CD4-positive, alpha-beta T cell (primary cell): ENCODE measurements at regions not wholly inside any gene's neighbourhood (a gene's known extent, or its start where the extent isn't known, plus 50 kb on each side); places are given as distances from the start of the nearest gene placed in this dataset.

Experiments used
- ATAC-seq: fragments of 200-7000 bp; cut with Tn5 transposase; one replicate; pipeline ENCODE4 v1.10.0; 2022; ENCODE audit warnings: mild to moderate bottlenecking; ENCODE audit not compliant: poor library complexity
- CTCF ChIA-PET: fragments of 350-600 bp; sonication (Branson Sonifier 250); formaldehyde crosslinking; loops from one replicate; lab custom pipeline; 2021; ENCODE audit warnings: antibody characterized with exemption, inconsistent platforms; lab: Charles Lee
- POLR2A ChIA-PET: fragments of 350-600 bp; sonication (Branson Sonifier 250); formaldehyde crosslinking; loops from one replicate; lab custom pipeline; 2021; ENCODE audit warnings: antibody characterized with exemption, inconsistent platforms; lab: Charles Lee
- DNase-seq, 14 experiments: peaks; one replicate each; pipeline ENCODE4 v3.0.0-alpha.2; 2013 to 2020; ENCODE audit warnings: mixed read lengths in 2 of 14
- H3K27ac ChIP-seq, 2 donors: one replicate each; pipeline versions ENCODE4 v1.5.1 to v1.7.0; 2013; ENCODE audit warnings: low read length in 2 of 2, low read depth in 1 of 2, mild to moderate bottlenecking in 1 of 2
- H3K27me3 ChIP-seq, 2 experiments: 1 replicate in 1 of 2; 2 replicates in 1 of 2; pipeline versions ENCODE4 v1.6.1 to v1.7.0; 2013; ENCODE audit warnings: low read length in 2 of 2, control low read depth in 1 of 2, mild to moderate bottlenecking in 1 of 2, moderate library complexity in 1 of 2; ENCODE audit not compliant: insufficient read depth in 2 of 2, control insufficient read depth in 1 of 2
- H3K36me3 ChIP-seq: one replicate; pipeline ENCODE4 v1.6.1; 2013; ENCODE audit warnings: low read length, control low read depth; ENCODE audit not compliant: insufficient read depth
- H3K4me1 ChIP-seq: one replicate; pipeline ENCODE4 v1.6.1; 2013; ENCODE audit warnings: low read length, control low read depth; ENCODE audit not compliant: insufficient read depth
- H3K4me3 ChIP-seq: one replicate; pipeline ENCODE4 v1.5.1; 2013; ENCODE audit warnings: mild to moderate bottlenecking, low read length, moderate library complexity
- H3K9me3 ChIP-seq, 2 experiments: 1 replicate in 1 of 2; 2 replicates in 1 of 2; pipeline versions ENCODE4 v1.6.1 to v1.7.0; 2013; ENCODE audit warnings: low read length in 2 of 2, mild to moderate bottlenecking in 2 of 2, control low read depth in 1 of 2, moderate library complexity in 1 of 2; ENCODE audit not compliant: control insufficient read depth in 1 of 2, insufficient read depth in 1 of 2
- H3K27ac Mint-ChIP-seq: one replicate; pipeline ENCODE4 v1.8.0; 2020; ENCODE audit warnings: mixed read lengths
- H3K27me3 Mint-ChIP-seq: one replicate; pipeline ENCODE4 v1.8.0; 2021; ENCODE audit warnings: mixed read lengths
- H3K36me3 Mint-ChIP-seq: one replicate; pipeline ENCODE4 v1.8.0; 2021; ENCODE audit warnings: low read depth, mixed read lengths
- H3K4me1 Mint-ChIP-seq: one replicate; pipeline ENCODE4 v1.8.0; 2021; ENCODE audit warnings: low read depth, mixed read lengths
- H3K4me3 Mint-ChIP-seq: one replicate; pipeline ENCODE4 v1.8.0; 2020; ENCODE audit warnings: mild to moderate bottlenecking, mixed read lengths
- H3K9me3 Mint-ChIP-seq: one replicate; pipeline ENCODE4 v1.8.0; 2020; ENCODE audit warnings: mixed read lengths
- intact Hi-C, 2 experiments: fragments of 100-400 bp; cut with DNase I in 1 of 2; cut with micrococcal nuclease in 1 of 2; formaldehyde crosslinking; loops; one replicate each; pipeline versions ENCODE4 v1.15.1 to v1.9.0; 2023 to 2025; cut with DNase I, micrococcal nuclease
- TF ChIP-seq, protein P1 (sequence below): fragments of 200-600 bp; IDR thresholded peaks from one replicate; pipeline ENCODE4 v1.8.0; 2022; ENCODE audit warnings: antibody characterized with exemption, mild to moderate bottlenecking

DNA sequence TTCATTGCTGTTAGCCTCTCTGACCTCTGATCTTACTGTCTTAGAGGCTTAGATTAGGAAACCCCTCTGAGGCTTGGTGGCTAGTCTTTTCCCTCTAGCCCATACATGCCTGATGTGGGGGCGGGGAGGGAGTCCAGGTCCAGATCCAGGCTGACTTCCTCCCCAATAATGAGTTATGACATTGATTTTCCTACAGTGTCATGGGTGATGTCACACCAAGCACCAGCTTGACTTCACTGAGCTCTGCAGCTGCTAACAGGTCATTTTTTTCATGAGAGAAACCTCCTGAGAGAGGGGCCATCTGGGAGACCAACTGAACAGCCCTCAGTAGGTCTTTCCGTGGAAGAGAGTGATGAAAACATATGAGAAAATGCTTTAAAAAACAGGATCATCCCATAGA, 180.2 kb upstream of the N4BP1 start:
- H3K4me1 ChIP-seq: no peaks in the 10 kb centered on the region
- intact Hi-C loops: no loop called here
- H3K27ac ChIP-seq: no peak overlapping the region
- peaks cover 19% of the 10 kb centered on the region for H3K27me3 Mint-ChIP-seq
- TF ChIP-seq, protein P1, sequence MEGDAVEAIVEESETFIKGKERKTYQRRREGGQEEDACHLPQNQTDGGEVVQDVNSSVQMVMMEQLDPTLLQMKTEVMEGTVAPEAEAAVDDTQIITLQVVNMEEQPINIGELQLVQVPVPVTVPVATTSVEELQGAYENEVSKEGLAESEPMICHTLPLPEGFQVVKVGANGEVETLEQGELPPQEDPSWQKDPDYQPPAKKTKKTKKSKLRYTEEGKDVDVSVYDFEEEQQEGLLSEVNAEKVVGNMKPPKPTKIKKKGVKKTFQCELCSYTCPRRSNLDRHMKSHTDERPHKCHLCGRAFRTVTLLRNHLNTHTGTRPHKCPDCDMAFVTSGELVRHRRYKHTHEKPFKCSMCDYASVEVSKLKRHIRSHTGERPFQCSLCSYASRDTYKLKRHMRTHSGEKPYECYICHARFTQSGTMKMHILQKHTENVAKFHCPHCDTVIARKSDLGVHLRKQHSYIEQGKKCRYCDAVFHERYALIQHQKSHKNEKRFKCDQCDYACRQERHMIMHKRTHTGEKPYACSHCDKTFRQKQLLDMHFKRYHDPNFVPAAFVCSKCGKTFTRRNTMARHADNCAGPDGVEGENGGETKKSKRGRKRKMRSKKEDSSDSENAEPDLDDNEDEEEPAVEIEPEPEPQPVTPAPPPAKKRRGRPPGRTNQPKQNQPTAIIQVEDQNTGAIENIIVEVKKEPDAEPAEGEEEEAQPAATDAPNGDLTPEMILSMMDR: no peak
- no peaks in the 10 kb centered on the region for H3K36me3 ChIP-seq
- H3K36me3 Mint-ChIP-seq: no peaks in the 10 kb centered on the region
- H3K4me3 Mint-ChIP-seq: no peak overlapping the region
- no peak for ATAC-seq
- no peaks in the 10 kb centered on the region for H3K4me1 Mint-ChIP-seq
- ChIA-PET POLR2A (no interaction called here), CTCF (no interaction called here)
- no peaks in the 10 kb centered on the region for H3K9me3 ChIP-seq
- H3K9me3 Mint-ChIP-seq: peaks cover 2% of the 10 kb centered on the region
- no peak for DNase-seq
- H3K4me3 ChIP-seq: no peak overlapping the region
- no peaks in the 10 kb centered on the region for H3K27me3 ChIP-seq
- H3K27ac Mint-ChIP-seq: no peak overlapping the region

DNA sequence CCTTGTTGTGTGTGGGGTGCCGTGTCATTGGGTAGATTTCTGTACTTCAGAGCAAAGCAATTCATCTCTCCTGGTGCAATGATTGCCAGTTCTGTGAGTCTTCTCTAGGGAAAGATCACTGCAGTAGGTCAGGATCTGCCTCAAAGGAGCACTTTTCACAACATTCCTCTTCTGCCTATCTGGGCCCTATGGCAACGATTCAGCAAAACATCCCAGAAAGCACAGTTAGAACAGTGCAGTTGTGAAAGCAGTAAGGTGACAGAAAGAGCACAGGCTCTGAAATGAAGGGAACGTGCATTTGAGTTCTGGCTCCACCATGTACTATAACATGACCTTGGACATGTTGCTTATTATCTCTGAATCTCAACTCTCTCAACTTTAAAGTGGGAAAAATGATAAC, 178.5 kb upstream of the N4BP1 start:
- H3K4me3 Mint-ChIP-seq: no peak overlapping the region

DNA sequence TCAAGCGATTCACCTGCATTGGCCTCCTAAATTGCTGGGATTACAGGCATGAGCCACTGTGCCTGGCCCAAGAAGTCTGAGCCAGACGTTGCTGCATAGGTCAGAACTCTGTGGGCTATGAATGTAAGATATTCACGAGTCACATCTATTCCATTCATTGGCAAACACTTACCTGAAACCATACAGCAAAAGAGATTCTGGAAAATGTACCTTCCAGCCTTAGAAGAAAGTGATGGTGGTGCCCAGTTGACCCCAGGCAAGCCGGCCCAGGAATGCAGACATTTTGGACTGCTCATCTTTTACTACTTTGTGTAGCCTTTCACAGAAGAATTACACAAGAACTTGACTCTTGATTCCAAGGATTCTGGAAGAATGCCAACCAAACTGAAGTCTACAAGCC, 135.6 kb upstream of the N4BP1 start:
- H3K27ac Mint-ChIP-seq: no peak overlapping the region
- H3K36me3 Mint-ChIP-seq: no peaks in the 10 kb centered on the region
- no peak overlapping the region for H3K4me3 Mint-ChIP-seq
- intact Hi-C loops: no loop called here
- Histone ChIP-seq H3K27ac (no peak overlapping the region), H3K4me1 (no peaks in the 10 kb centered on the region), H3K27me3 (no peaks in the 10 kb centered on the region), H3K4me3 (no peak overlapping the region), H3K9me3 (no peaks in the 10 kb centered on the region), H3K36me3 (no peaks in the 10 kb centered on the region)
- DNase-seq (no peak), ATAC-seq (no peak)
- TF ChIP-seq, protein P1: no peak
- CTCF ChIA-PET: interaction anchor here (0.7 kb wide), 1 partner anchor 33 kb away, joined by 3 read pairs; no protein-coding TSS in a partner anchor
- POLR2A ChIA-PET: no interaction called here
- no peaks in the 10 kb centered on the region for H3K4me1 Mint-ChIP-seq
- H3K9me3 Mint-ChIP-seq: peaks cover 11% of the 10 kb centered on the region
- no peaks in the 10 kb centered on the region for H3K27me3 Mint-ChIP-seq

More for the DNA sequence above, 178.5 kb upstream of the N4BP1 start:
- Mint-ChIP-seq H3K36me3 (no peaks in the 10 kb centered on the region), H3K27ac (no peak overlapping the region), H3K27me3 (peaks cover 13% of the 10 kb centered on the region), H3K9me3 (peaks cover 2% of the 10 kb centered on the region), H3K4me1 (no peaks in the 10 kb centered on the region)
- no peaks in the 10 kb centered on the region for H3K4me1 ChIP-seq
- no peak for DNase-seq
- ATAC-seq: no peak
- H3K4me3 ChIP-seq: no peak overlapping the region
- POLR2A ChIA-PET: no interaction called here
- intact Hi-C loops: no loop called here
- H3K9me3 ChIP-seq: no peaks in the 10 kb centered on the region
- no peaks in the 10 kb centered on the region for H3K36me3 ChIP-seq
- no peaks in the 10 kb centered on the region for H3K27me3 ChIP-seq
- TF ChIP-seq, protein P1: no peak
- no peak overlapping the region for H3K27ac ChIP-seq
- CTCF ChIA-PET: no interaction called here
